Sigmoid colon (tissue), 6 donors: ENCODE measurements at regions not wholly inside any gene's neighbourhood (a gene's known extent, or its start where the extent isn't known, plus 50 kb on each side); places are given as distances from the start of the nearest gene placed in this dataset.

Experiments used
- DNase-seq: peaks from one replicate; pipeline ENCODE4 v3.0.0-alpha.2; 2019
- H3K27ac ChIP-seq, 4 donors: fragments of 200-600 bp; sonication (generic); one replicate each; pipeline ENCODE4 v1.5.1; 2016 to 2019; ENCODE audit warnings: mild to moderate bottlenecking in 1 of 4
- H3K27me3 ChIP-seq, 3 donors: fragments of 200-600 bp; sonication (generic); one replicate each; pipeline ENCODE4 v1.5.1; 2019; ENCODE audit warnings: mild to moderate bottlenecking in 1 of 3
- H3K36me3 ChIP-seq, 4 donors: fragments of 200-600 bp; sonication (generic); one replicate each; pipeline ENCODE4 v1.5.1; 2016 to 2019
- H3K4me1 ChIP-seq, 4 donors: fragments of 200-600 bp; sonication (generic); one replicate each; pipeline ENCODE4 v1.5.1; 2017 to 2019
- H3K4me3 ChIP-seq, 4 donors: fragments of 200-600 bp; sonication (generic); one replicate each; pipeline ENCODE4 v1.5.1; 2017 to 2019; ENCODE audit warnings: mild to moderate bottlenecking in 2 of 4, moderate library complexity in 1 of 4
- H3K9me3 ChIP-seq, 4 donors: fragments of 200-600 bp in 3 of 4; sonication (generic) in 3 of 4; one replicate each; pipeline versions ENCODE4 v1.5.1 to v1.6.1; 2013 to 2019
- EP300 ChIP-seq, 4 donors: sonication (generic); formaldehyde crosslinking; IDR thresholded peaks; one replicate each; pipeline ENCODE4 v1.6.1; 2017; ENCODE audit warnings: antibody characterized with exemption in 4 of 4
- POLR2A ChIP-seq, 2 donors: fragments of 450-650 bp; IDR thresholded peaks; one replicate each; pipeline ENCODE4 v1.6.1; 2016; ENCODE audit warnings: antibody characterized with exemption in 2 of 2, mild to moderate bottlenecking in 2 of 2, moderate library complexity in 2 of 2
- POLR2AphosphoS5 ChIP-seq, 4 donors: sonication (generic); formaldehyde crosslinking; IDR thresholded peaks; one replicate each; pipeline ENCODE4 v1.6.1; 2017; ENCODE audit warnings: antibody characterized with exemption in 4 of 4
- WGBS, 2 donors: extraction: QIAGEN DNeasy Blood & Tissue Kit; methylation state at CpG; one replicate each; pipeline ENCODE4 v1.1.7; 2013; 5-methylcytosine and 5-hydroxymethylcytosine counted together
- intact Hi-C: fragments of 100-400 bp; cut with DNase I; formaldehyde crosslinking; loops from one replicate; pipeline ENCODE4 v1.15.1; 2023
- TF ChIP-seq, protein P1 (sequence below), 4 experiments: fragments of 450-650 bp in 3 of 4; fragments of 200-600 bp in 1 of 4; IDR thresholded peaks; one replicate each; pipeline ENCODE4 v1.5.1; 2016 to 2019; ENCODE audit warnings: antibody characterized with exemption in 4 of 4, mild to moderate bottlenecking in 3 of 4, moderate library complexity in 2 of 4
- donor health status: healthy with polysubstance abuse.
- donor health status: healthy.

DNA sequence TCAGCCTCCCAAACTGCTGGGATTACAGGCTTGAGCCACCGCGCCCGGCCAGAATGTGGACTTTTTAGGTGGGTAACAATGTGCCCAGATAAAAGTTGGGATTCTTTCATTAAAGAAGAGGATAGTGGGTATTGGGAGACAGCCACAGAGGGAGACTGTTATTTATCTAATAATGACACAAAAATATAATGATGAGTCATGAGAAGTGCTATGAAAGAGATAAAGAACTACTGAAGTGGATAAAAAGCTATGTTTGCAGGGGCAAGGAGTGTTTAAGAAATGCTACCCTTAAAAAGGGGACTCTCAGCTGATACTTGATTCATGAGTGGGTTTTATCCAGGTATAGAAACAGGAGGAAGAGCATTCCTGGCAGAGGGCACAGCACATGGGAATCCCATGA is 143.6 kb upstream of the ERCC6L2 start:
- no peak overlapping the region for H3K27ac ChIP-seq
- WGBS, 2 donors, result 76 to 98% methylated on average over 3 of the region's 3 CpGs
- intact Hi-C loops, result no loop called here

DNA sequence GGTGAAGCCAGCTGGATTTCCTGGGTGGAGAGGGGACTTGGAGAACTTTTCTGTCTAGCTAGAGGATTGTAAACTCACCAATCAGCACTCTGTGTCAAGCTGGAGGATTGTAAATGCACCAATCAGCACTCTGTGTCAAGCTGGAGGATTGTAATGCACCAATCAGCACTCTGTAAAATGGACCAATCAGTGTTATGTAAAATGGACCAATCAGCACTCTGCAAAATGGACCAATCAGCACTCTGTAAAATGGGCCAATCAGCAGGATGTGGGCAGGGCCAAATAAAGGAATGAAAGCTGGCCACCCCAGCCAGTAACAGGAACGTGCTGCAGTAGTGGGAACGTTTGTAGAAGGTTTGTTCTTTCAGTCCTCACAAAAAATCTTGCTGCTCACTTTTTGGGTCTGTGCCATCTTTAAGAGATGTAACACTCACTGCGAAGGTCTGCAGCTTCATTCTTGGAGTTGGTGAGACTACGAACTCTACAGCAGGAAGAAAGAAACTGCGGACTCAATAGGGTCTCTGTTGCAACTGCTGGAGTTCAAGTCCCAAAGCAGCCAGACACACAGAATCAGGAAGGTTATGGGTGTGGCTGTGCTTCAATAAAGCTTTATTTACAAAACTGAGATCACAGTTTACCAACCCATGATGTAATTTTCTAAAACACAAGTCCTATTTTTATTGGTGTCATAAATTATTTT is 145.7 kb upstream of the ERCC6L2 start:
- TF ChIP-seq EP300 (IDR thresholded peaks at IDR 0.05) (no peak), POLR2AphosphoS5 (IDR thresholded peaks at IDR 0.05) (no peak), POLR2A (IDR thresholded peaks at IDR 0.05) (no peak)
- TF ChIP-seq, protein P1, sequence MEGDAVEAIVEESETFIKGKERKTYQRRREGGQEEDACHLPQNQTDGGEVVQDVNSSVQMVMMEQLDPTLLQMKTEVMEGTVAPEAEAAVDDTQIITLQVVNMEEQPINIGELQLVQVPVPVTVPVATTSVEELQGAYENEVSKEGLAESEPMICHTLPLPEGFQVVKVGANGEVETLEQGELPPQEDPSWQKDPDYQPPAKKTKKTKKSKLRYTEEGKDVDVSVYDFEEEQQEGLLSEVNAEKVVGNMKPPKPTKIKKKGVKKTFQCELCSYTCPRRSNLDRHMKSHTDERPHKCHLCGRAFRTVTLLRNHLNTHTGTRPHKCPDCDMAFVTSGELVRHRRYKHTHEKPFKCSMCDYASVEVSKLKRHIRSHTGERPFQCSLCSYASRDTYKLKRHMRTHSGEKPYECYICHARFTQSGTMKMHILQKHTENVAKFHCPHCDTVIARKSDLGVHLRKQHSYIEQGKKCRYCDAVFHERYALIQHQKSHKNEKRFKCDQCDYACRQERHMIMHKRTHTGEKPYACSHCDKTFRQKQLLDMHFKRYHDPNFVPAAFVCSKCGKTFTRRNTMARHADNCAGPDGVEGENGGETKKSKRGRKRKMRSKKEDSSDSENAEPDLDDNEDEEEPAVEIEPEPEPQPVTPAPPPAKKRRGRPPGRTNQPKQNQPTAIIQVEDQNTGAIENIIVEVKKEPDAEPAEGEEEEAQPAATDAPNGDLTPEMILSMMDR (IDR thresholded peaks at IDR 0.05), result no peak
- 22 to 68% methylated on average over 5 of the region's 5 CpGs for WGBS, 2 donors
- H3K27ac ChIP-seq, result no peak overlapping the region
- H3K27me3 ChIP-seq, result no peaks in the 10 kb centered on the region
- no peak overlapping the region for H3K4me3 ChIP-seq
- H3K36me3 ChIP-seq, result no peaks in the 10 kb centered on the region
- DNase-seq, result no peak
- H3K4me1 ChIP-seq, result peaks cover 0 to 15% (median 0%) of the 10 kb centered on the region in 4 donors
- intact Hi-C loops, result loop anchor here (5.0 to 10.0 kb wide), 2 partner anchors 147 to 585 kb away; partner anchors contain the start of gene ERCC6L2
- no peaks in the 10 kb centered on the region for H3K9me3 ChIP-seq

More for the DNA sequence above, 143.6 kb upstream of the ERCC6L2 start:
- TF ChIP-seq POLR2AphosphoS5 (IDR thresholded peaks at IDR 0.05) (no peak), POLR2A (IDR thresholded peaks at IDR 0.05) (no peak), EP300 (IDR thresholded peaks at IDR 0.05) (no peak)
- TF ChIP-seq, protein P1 (IDR thresholded peaks at IDR 0.05), result no peak
- Histone ChIP-seq H3K4me3 (no peak overlapping the region), H3K36me3 (no peaks in the 10 kb centered on the region), H3K9me3 (no peaks in the 10 kb centered on the region), H3K4me1 (peaks cover 0 to 14% (median 0%) of the 10 kb centered on the region in 4 donors), H3K27me3 (no peaks in the 10 kb centered on the region)
- no peak for DNase-seq

DNA sequence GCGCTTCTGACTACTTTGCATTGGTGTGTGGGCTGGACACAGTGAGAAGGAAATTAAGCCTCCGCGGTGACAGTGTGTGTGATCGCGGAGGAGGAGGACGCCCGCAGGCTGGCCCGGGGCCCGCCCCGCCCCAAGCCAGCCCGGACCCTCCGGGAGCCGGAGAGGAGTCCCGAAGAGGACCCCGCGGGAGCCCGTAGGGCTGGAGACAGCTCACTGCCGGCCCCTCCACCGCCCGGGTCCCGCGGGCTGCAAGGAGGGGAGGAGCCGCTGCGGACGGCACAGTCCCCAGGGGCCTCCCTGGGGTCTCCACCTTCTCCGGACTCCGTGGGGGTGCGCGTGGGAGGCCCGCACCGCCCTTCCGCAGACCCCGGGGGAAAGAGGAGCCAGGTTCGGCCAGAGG is 146.4 kb upstream of the ERCC6L2 start:
- Histone ChIP-seq H3K27ac (no peak overlapping the region), H3K4me1 (peaks cover 0 to 13% (median 2%) of the 10 kb centered on the region in 4 donors), H3K27me3 (no peaks in the 10 kb centered on the region), H3K4me3 (no peak overlapping the region), H3K36me3 (no peaks in the 10 kb centered on the region), H3K9me3 (no peaks in the 10 kb centered on the region)
- 92 to 98% methylated on average over 34 of the region's 34 CpGs for WGBS, 2 donors
- DNase-seq, result no peak
- TF ChIP-seq POLR2AphosphoS5 (IDR thresholded peaks at IDR 0.05) (no peak), POLR2A (IDR thresholded peaks at IDR 0.05) (no peak)
- intact Hi-C loops, result loop anchor here (5.0 to 10.0 kb wide), 2 partner anchors 148 to 586 kb away; partner anchors contain the start of gene ERCC6L2

- Histone ChIP-seq H3K9me3 (no peaks in the 10 kb centered on the region), H3K36me3 (no peaks in the 10 kb centered on the region), H3K27ac (no peak overlapping the region), H3K4me3 (no peak overlapping the region), H3K4me1 (peaks cover 0 to 6% (median 2%) of the 10 kb centered on the region in 4 donors), H3K27me3 (no peaks in the 10 kb centered on the region)
- WGBS, 2 donors, result 91 to 96% methylated on average over 7 of the region's 7 CpGs
- TF ChIP-seq, protein P1 (IDR thresholded peaks at IDR 0.05), result no peak
- no peak for DNase-seq
- intact Hi-C loops, result loop anchor here (2.0 to 10.0 kb wide), 3 partner anchors 149 to 587 kb away; partner anchors contain the start of gene ERCC6L2
Measured at GRCh38 chr9:95727947-95728520, 147.5 kb upstream of the ERCC6L2 start.

- Histone ChIP-seq H3K36me3 (no peaks in the 10 kb centered on the region), H3K4me3 (no peak overlapping the region), H3K27ac (no peak overlapping the region), H3K9me3 (no peaks in the 10 kb centered on the region), H3K27me3 (no peaks in the 10 kb centered on the region), H3K4me1 (peaks cover 0 to 6% (median 2%) of the 10 kb centered on the region in 4 donors)
- intact Hi-C loops, result loop anchor here (2.0 to 10.0 kb wide), 3 partner anchors 151 to 588 kb away; partner anchors contain the start of gene ERCC6L2
- no peak for DNase-seq
- 66 to 69% methylated on average over 2 of the region's 2 CpGs for WGBS, 2 donors
- TF ChIP-seq POLR2A (IDR thresholded peaks at IDR 0.05) (no peak), EP300 (IDR thresholded peaks at IDR 0.05) (no peak), POLR2AphosphoS5 (IDR thresholded peaks at IDR 0.05) (no peak)
- TF ChIP-seq, protein P1 (IDR thresholded peaks at IDR 0.05), result peak; percentile 28 to 62 (median 52)
Measured at GRCh38 chr9:95726756-95727155, 148.7 kb upstream of the ERCC6L2 start.
